Peyer's patch (tissue), 4 donors: ENCODE measurements at regions not wholly inside any gene's neighbourhood (a gene's known extent, or its start where the extent isn't known, plus 50 kb on each side); places are given as distances from the start of the nearest gene placed in this dataset.

Experiments used
- DNase-seq, 3 donors: peaks; one replicate each; pipeline ENCODE4 v3.0.0-alpha.2; 2017 to 2019
- H3K27ac ChIP-seq, 4 donors: fragments of 200-600 bp; sonication (generic); one replicate each; pipeline ENCODE4 v1.5.1; 2016 to 2019
- H3K27me3 ChIP-seq, 2 donors: fragments of 200-600 bp; sonication (generic); one replicate each; pipeline ENCODE4 v1.5.1; 2019
- H3K36me3 ChIP-seq, 3 donors: fragments of 200-600 bp; sonication (generic); one replicate each; pipeline ENCODE4 v1.5.1; 2016 to 2019
- H3K4me1 ChIP-seq, 4 donors: fragments of 200-600 bp; sonication (generic); one replicate each; pipeline ENCODE4 v1.5.1; 2016 to 2019
- H3K4me3 ChIP-seq, 4 donors: fragments of 200-600 bp; sonication (generic); 1 replicate in 3 of 4; 2 replicates in 1 of 4; pipeline ENCODE4 v1.5.1; 2016 to 2019; ENCODE audit warnings: mild to moderate bottlenecking in 1 of 4
- H3K9me3 ChIP-seq, 4 donors: fragments of 200-600 bp; sonication (generic); one replicate each; pipeline ENCODE4 v1.5.1; 2016 to 2019; ENCODE audit warnings: mild to moderate bottlenecking in 1 of 4
- CTCF ChIP-seq, 6 experiments: fragments of 450-650 bp in 4 of 6; fragments of 200-600 bp in 2 of 6; sonication (generic) in 1 of 6; IDR thresholded peaks; one replicate each; pipeline ENCODE4 v1.5.1; 2017 to 2019; ENCODE audit warnings: antibody characterized with exemption in 6 of 6, mild to moderate bottlenecking in 3 of 6, moderate library complexity in 1 of 6
- POLR2A ChIP-seq, 2 donors: fragments of 450-650 bp; IDR thresholded peaks; one replicate each; pipeline ENCODE4 v1.5.1; 2017; ENCODE audit warnings: antibody characterized with exemption in 2 of 2, mild to moderate bottlenecking in 2 of 2, moderate library complexity in 2 of 2

DNA sequence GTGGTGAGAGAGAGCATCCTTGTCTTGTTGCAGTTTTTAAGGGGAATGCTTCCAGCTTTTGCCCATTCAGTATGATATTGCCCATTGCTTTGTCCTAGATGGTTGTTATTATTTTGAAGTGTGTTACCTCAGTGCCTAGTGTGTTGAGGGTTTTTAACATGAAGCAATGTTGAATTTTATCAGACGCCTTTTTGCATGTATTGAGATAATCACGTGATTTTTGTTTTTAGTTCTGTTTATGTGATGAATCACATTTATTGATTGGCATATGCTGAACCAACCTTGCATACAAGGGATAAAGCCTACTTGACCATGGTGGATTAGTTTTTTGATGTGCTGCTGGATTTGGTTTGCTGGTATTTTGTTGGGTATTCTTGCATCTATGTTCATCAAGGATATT, 302.3 kb upstream of the G2E3 start:
- TF ChIP-seq CTCF (IDR thresholded peaks at IDR 0.05) (no peak), POLR2A (IDR thresholded peaks at IDR 0.05) (no peak)
- H3K27me3 ChIP-seq = no peaks in the 10 kb centered on the region
- H3K4me3 ChIP-seq = no peak overlapping the region
- no peaks in the 10 kb centered on the region for H3K9me3 ChIP-seq
- no peaks in the 10 kb centered on the region for H3K4me1 ChIP-seq
- H3K27ac ChIP-seq = no peak overlapping the region
- DNase-seq = no peak
- H3K36me3 ChIP-seq = no peaks in the 10 kb centered on the region

DNA sequence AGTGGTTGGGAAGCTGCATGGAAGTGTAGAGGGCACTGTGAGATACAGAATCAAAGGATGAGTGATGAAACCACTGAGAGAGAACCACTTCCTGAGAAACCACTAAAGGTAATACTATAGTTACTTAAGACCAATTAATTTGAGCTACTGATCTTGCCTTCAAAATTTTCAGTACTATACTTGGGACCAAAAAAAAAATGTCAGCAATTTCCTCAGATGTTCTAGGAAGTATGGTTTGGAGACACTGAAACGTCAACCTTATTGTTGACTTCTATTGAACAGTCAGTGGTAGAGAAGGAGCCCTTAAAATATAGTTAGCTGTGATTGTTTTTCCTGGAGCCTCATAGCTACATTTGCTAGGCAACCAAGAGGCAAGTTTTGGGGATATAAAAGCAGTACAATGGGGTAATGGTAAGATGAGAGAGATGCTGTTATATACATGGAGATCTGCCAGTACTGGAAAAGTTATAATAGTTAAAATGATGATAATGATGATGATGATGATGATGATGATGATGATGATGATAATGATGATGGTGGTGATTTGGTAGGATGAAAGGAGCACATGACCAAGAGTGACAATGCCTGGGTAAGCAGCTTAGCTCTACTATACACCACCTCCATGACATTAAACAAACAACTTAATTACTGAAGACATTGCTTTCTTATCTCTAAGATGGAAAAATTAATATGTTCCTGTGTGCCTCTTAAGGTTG, 300.9 kb upstream of the G2E3 start:
- H3K4me1 ChIP-seq = no peaks in the 10 kb centered on the region
- no peak overlapping the region for H3K27ac ChIP-seq
- DNase-seq = no peak
- no peaks in the 10 kb centered on the region for H3K36me3 ChIP-seq
- H3K4me3 ChIP-seq = no peak overlapping the region
- TF ChIP-seq CTCF (IDR thresholded peaks at IDR 0.05) (no peak), POLR2A (IDR thresholded peaks at IDR 0.05) (no peak)
- no peaks in the 10 kb centered on the region for H3K9me3 ChIP-seq
- H3K27me3 ChIP-seq = no peaks in the 10 kb centered on the region

DNA sequence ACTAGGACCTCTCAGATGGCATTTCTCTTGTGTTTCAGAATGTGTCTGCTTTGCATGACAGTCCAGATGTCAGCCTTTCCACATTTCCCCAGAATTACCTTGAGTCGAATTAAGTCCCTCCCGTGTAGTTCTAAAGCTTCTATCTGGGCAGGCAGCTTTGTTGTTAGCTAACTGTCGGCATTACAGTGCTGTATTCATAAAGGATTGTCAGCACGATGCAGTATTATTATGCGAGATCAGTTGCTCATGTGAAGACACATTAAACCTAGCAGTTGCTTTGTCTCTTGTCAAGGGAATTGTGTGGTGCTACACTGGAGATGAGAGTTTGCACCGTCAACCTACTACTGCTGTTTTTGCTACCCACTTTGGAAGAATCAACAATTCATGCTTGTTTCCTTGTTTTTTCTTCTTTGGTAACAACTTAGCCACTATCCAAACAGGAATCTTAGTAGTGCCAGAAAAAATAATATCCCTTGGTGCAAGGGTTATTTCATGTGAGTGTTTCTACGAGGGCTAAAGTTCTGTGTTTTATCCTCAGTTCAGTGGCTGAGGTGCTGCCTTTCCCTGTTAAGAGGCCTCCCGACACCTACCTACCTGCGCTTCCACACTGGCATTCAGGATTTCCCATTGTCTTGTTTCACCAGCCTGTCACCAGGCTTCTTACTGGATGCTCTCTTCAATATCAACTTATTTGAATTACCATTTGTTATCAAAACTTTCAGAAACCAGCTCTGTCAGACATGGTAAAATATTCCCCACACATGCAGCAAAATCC, 297.9 kb upstream of the G2E3 start:
- Histone ChIP-seq H3K36me3 (no peaks in the 10 kb centered on the region), H3K4me1 (no peaks in the 10 kb centered on the region), H3K27me3 (no peaks in the 10 kb centered on the region), H3K4me3 (no peak overlapping the region), H3K27ac (no peak overlapping the region), H3K9me3 (no peaks in the 10 kb centered on the region)
- no peak for DNase-seq
- TF ChIP-seq POLR2A (IDR thresholded peaks at IDR 0.05) (no peak), CTCF (IDR thresholded peaks at IDR 0.05) (no peak)

DNA sequence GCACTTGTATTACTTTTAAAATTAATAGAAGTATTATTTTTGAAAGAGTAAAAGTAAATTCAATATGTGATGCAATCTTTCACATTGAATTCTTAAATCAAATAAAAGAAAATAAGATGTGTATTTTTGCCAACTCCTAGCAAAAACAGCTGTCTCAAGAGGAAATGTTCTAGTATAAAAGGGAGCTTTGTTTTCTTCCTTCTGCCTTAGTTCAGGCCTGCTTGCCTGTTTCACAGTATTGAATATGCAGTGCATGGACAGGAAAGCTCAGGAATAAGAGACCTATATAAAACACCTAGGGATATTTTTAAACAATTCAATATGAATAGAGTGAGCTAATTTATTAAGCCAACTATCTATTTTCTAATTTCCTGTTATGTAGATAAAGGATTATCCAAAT, 294.8 kb upstream of the G2E3 start:
- Histone ChIP-seq H3K27ac (no peak overlapping the region), H3K36me3 (no peaks in the 10 kb centered on the region), H3K9me3 (no peaks in the 10 kb centered on the region), H3K4me3 (no peak overlapping the region), H3K27me3 (no peaks in the 10 kb centered on the region), H3K4me1 (no peaks in the 10 kb centered on the region)
- TF ChIP-seq POLR2A (IDR thresholded peaks at IDR 0.05) = no peak
- TF ChIP-seq CTCF (IDR thresholded peaks at IDR 0.05) = no peak
- DNase-seq = no peak

DNA sequence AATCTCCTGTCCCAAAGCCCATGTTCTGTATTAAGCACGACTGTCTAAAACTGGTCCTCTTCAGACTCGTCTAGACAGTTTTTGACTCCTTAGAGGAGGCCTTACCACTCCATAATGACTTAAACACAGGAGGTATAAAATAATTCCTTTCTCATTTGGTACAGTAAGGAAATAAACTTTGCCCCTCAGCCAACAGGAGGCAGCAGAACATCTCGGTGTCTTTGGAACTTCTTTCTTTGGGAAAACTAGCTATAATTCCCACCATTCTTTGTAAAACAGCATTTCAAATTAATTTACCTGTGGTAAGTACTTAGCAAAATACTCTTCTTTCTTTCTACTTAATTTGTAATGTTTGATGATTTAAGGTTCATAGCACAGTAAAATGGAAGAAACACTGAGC, 292.7 kb upstream of the G2E3 start:
- H3K4me3 ChIP-seq = no peak overlapping the region
- no peaks in the 10 kb centered on the region for H3K9me3 ChIP-seq
- H3K4me1 ChIP-seq = peaks cover 0 to 4% (median 0%) of the 10 kb centered on the region in 4 donors
- no peaks in the 10 kb centered on the region for H3K36me3 ChIP-seq
- no peak for DNase-seq
- no peaks in the 10 kb centered on the region for H3K27me3 ChIP-seq
- TF ChIP-seq POLR2A (IDR thresholded peaks at IDR 0.05) (no peak), CTCF (IDR thresholded peaks at IDR 0.05) (no peak)
- no peak overlapping the region for H3K27ac ChIP-seq
